Smooth muscle cell (in vitro differentiated cells): ENCODE measurements at regions not wholly inside any gene's neighbourhood (a gene's known extent, or its start where the extent isn't known, plus 50 kb on each side); places are given as distances from the start of the nearest gene placed in this dataset.
A peak's percentile ranks its signal among the peaks of the same experiment; 100 is the strongest.

Experiments used
- DNase-seq: peaks from one replicate; lab custom pipeline; 2025; ENCODE audit not compliant: unreplicated experiment; lab: John Stamatoyannopoulos, UW
- H2AFZ ChIP-seq: fragments of 200-600 bp; sonication (generic); 2 replicates; pipeline ENCODE4 v1.6.0; 2016; ENCODE audit warnings: antibody characterized with exemption, low read depth, mild to moderate bottlenecking
- H3F3A ChIP-seq: fragments of 200-600 bp; sonication (generic); 2 replicates; pipeline ENCODE4 v1.6.0; 2017; ENCODE audit warnings: antibody characterized with exemption, low read depth
- H3K27ac ChIP-seq: fragments of 200-600 bp; sonication (generic); 2 replicates; pipeline ENCODE4 v1.5.1; 2016; ENCODE audit warnings: low read depth, mild to moderate bottlenecking
- H3K27me3 ChIP-seq: fragments of 200-600 bp; sonication (generic); 2 replicates; pipeline ENCODE4 v1.6.1; 2016; ENCODE audit warnings: low read depth, mild to moderate bottlenecking
- H3K36me3 ChIP-seq: fragments of 200-600 bp; sonication (generic); 2 replicates; pipeline ENCODE4 v1.5.1; 2016; ENCODE audit warnings: low read depth
- H3K4me1 ChIP-seq: fragments of 200-600 bp; sonication (generic); 2 replicates; pipeline ENCODE4 v1.5.1; 2016; ENCODE audit warnings: low read depth
- H3K4me2 ChIP-seq: fragments of 200-600 bp; sonication (generic); 2 replicates; pipeline ENCODE4 v1.6.0; 2016; ENCODE audit warnings: mild to moderate bottlenecking
- H3K4me3 ChIP-seq: fragments of 200-600 bp; sonication (generic); 2 replicates; pipeline ENCODE4 v1.5.1; 2016; ENCODE audit warnings: mild to moderate bottlenecking
- H3K79me2 ChIP-seq: fragments of 200-600 bp; sonication (generic); 2 replicates; pipeline ENCODE4 v1.6.0; 2016; ENCODE audit warnings: low read depth, mild to moderate bottlenecking
- H3K9ac ChIP-seq: fragments of 200-600 bp; sonication (generic); 2 replicates; pipeline ENCODE4 v1.6.0; 2016; ENCODE audit warnings: low read depth
- H3K9me3 ChIP-seq: fragments of 200-600 bp; sonication (generic); replicated peaks from 2 replicates; pipeline ENCODE4 v1.5.1; 2016; ENCODE audit warnings: low read depth
- H4K20me1 ChIP-seq: fragments of 200-600 bp; sonication (generic); 2 replicates; pipeline ENCODE4 v1.6.0; 2016; ENCODE audit warnings: low read depth
- CTCF ChIP-seq: fragments of 200-600 bp; sonication (generic); IDR thresholded peaks from 2 replicates; pipeline ENCODE4 v1.5.1; 2017; ENCODE audit warnings: borderline replicate concordance, mild to moderate bottlenecking, antibody characterized with exemption; ENCODE audit not compliant: insufficient read depth, poor library complexity, severe bottlenecking
- WGBS: methylation state at CpG from one replicate; pipeline ENCODE4 v1.1.7; 2016; ENCODE audit warnings: low lambda C conversion rate; 5-methylcytosine and 5-hydroxymethylcytosine counted together

GRCh38 chr2:43121580-43122314 lies 104.7 kb downstream of the ZFP36L2 start:
- H3K9ac ChIP-seq = no peak overlapping the region
- H3K4me2 ChIP-seq = no peak overlapping the region
- TF ChIP-seq CTCF = no peak
- no peaks in the 10 kb centered on the region for H3K9me3 ChIP-seq
- no peak overlapping the region for H2AFZ ChIP-seq
- H3K4me3 ChIP-seq = no peak overlapping the region
- peaks cover 5% of the 10 kb centered on the region for H3K4me1 ChIP-seq
- no peak overlapping the region for H3K27ac ChIP-seq
- WGBS = 93% methylated on average over 4 of the region's 4 CpGs
- H3K27me3 ChIP-seq = no peaks in the 10 kb centered on the region
- no peaks in the 10 kb centered on the region for H3K36me3 ChIP-seq
- DNase-seq = no peak
- no peaks in the 10 kb centered on the region for H3K79me2 ChIP-seq
- H3F3A ChIP-seq = no peaks in the 10 kb centered on the region
- H4K20me1 ChIP-seq = no peaks in the 10 kb centered on the region

- no peaks in the 10 kb centered on the region for H3F3A ChIP-seq
- no peaks in the 10 kb centered on the region for H3K79me2 ChIP-seq
- no peak overlapping the region for H3K9ac ChIP-seq
- H3K27ac ChIP-seq = no peak overlapping the region
- H4K20me1 ChIP-seq = no peaks in the 10 kb centered on the region
- no peaks in the 10 kb centered on the region for H3K27me3 ChIP-seq
- H3K4me1 ChIP-seq = peaks cover 5% of the 10 kb centered on the region
- H3K36me3 ChIP-seq = no peaks in the 10 kb centered on the region
- no peaks in the 10 kb centered on the region for H3K9me3 ChIP-seq
- H3K4me3 ChIP-seq = no peak overlapping the region
- no peak overlapping the region for H2AFZ ChIP-seq
- no peak for TF ChIP-seq CTCF
- 92% methylated on average over 1 of the region's 1 CpG for WGBS
- no peak overlapping the region for H3K4me2 ChIP-seq
- DNase-seq = no peak
These were observed 107.1 kb downstream of the ZFP36L2 start for GRCh38 chr2:43119303-43119702.

- peak overlapping the region; percentile 54 for H2AFZ ChIP-seq
- DNase-seq = no peak
- H3K4me3 ChIP-seq = no peak overlapping the region
- TF ChIP-seq CTCF = no peak
- no peak overlapping the region for H3K4me2 ChIP-seq
- no peaks in the 10 kb centered on the region for H3K79me2 ChIP-seq
- no peaks in the 10 kb centered on the region for H3F3A ChIP-seq
- no peaks in the 10 kb centered on the region for H3K9me3 ChIP-seq
- H3K27ac ChIP-seq = no peak overlapping the region
- no peaks in the 10 kb centered on the region for H3K36me3 ChIP-seq
- H3K9ac ChIP-seq = no peak overlapping the region
- WGBS = 14% methylated on average over 2 of the region's 2 CpGs
- peaks cover 5% of the 10 kb centered on the region for H3K4me1 ChIP-seq
- no peaks in the 10 kb centered on the region for H3K27me3 ChIP-seq
- H4K20me1 ChIP-seq = no peaks in the 10 kb centered on the region
These were observed 108.8 kb downstream of the ZFP36L2 start for GRCh38 chr2:43117521-43118143.

GRCh38 chr2:43116988-43117387 lies 109.4 kb downstream of the ZFP36L2 start:
- no peak overlapping the region for H3K9ac ChIP-seq
- DNase-seq = no peak
- H3K36me3 ChIP-seq = no peaks in the 10 kb centered on the region
- H4K20me1 ChIP-seq = no peaks in the 10 kb centered on the region
- no peaks in the 10 kb centered on the region for H3K9me3 ChIP-seq
- no peak overlapping the region for H2AFZ ChIP-seq
- H3F3A ChIP-seq = no peaks in the 10 kb centered on the region
- H3K4me1 ChIP-seq = peaks cover 5% of the 10 kb centered on the region
- no peak overlapping the region for H3K4me2 ChIP-seq
- H3K79me2 ChIP-seq = no peaks in the 10 kb centered on the region
- WGBS = 80% methylated on average over 3 of the region's 3 CpGs
- H3K4me3 ChIP-seq = no peak overlapping the region
- H3K27me3 ChIP-seq = no peaks in the 10 kb centered on the region
- TF ChIP-seq CTCF = no peak
- no peak overlapping the region for H3K27ac ChIP-seq
